Tibial artery (tissue), 4 donors: ENCODE measurements at regions not wholly inside any gene's neighbourhood (a gene's known extent, or its start where the extent isn't known, plus 50 kb on each side); places are given as distances from the start of the nearest gene placed in this dataset.

Experiments used
- DNase-seq, 2 donors: peaks; one replicate each; pipeline ENCODE4 v3.0.0-alpha.2; 2019
- H3K27ac ChIP-seq, 2 donors: fragments of 200-600 bp; sonication (generic) in 1 of 2; 1 replicate in 1 of 2; 2 replicates in 1 of 2; pipeline ENCODE4 v1.5.1; 2018 to 2019; ENCODE audit warnings: mild to moderate bottlenecking in 1 of 2
- H3K27me3 ChIP-seq, 2 donors: fragments of 200-600 bp; sonication (generic) in 1 of 2; one replicate each; pipeline versions ENCODE4 v1.5.1 to v1.6.0; 2016 to 2019
- H3K36me3 ChIP-seq, 3 donors: fragments of 200-600 bp; sonication (generic) in 2 of 3; one replicate each; pipeline ENCODE4 v1.5.1; 2016 to 2019; ENCODE audit warnings: mild to moderate bottlenecking in 2 of 3
- H3K4me1 ChIP-seq, 4 donors: fragments of 200-600 bp; sonication (generic) in 2 of 4; 1 replicate in 3 of 4; 2 replicates in 1 of 4; pipeline ENCODE4 v1.5.1; 2016 to 2019
- H3K4me3 ChIP-seq, 2 donors: fragments of 200-600 bp; sonication (generic) in 1 of 2; 1 replicate in 1 of 2; 2 replicates in 1 of 2; pipeline ENCODE4 v1.5.1; 2018 to 2019; ENCODE audit warnings: mild to moderate bottlenecking in 2 of 2
- H3K9me3 ChIP-seq, 3 donors: fragments of 200-600 bp; sonication (generic) in 1 of 3; one replicate each; pipeline ENCODE4 v1.5.1; 2016 to 2019
- intact Hi-C: fragments of 100-400 bp; cut with DNase I; formaldehyde crosslinking; loops from one replicate; pipeline ENCODE4 v1.15.0; 2023; ENCODE audit warnings: low total_unique reads
- TF ChIP-seq, protein P1 (sequence below), 2 experiments: fragments of 200-600 bp in 1 of 2; fragments of 450-650 bp in 1 of 2; IDR thresholded peaks; one replicate each; pipeline ENCODE4 v1.5.1; 2017 to 2019; ENCODE audit warnings: antibody characterized with exemption in 2 of 2, mild to moderate bottlenecking in 1 of 2, moderate library complexity in 1 of 2

DNA sequence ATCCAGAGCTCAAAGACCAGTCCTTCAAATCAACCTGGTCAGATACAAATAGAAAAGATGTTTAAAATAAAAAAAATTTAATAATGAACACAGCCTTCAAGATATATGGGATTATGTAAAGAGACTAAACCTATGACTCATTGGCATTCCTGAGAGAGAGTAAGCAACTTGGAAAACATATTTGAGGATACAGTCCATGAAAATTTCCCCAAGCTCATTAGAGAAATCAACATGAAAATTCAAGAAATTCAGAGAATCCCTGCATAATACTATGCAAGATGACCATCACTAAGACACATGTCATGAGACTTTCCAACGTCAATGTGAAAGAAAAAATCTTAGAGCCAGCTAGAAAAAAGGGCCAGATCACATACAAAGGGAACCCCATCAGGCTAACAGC is 512.9 kb upstream of the PTGER4 start:
- no peak for DNase-seq
- Histone ChIP-seq H3K4me1 (no peaks in the 10 kb centered on the region), H3K27me3 (no peaks in the 10 kb centered on the region), H3K27ac (no peak overlapping the region), H3K4me3 (no peak overlapping the region), H3K36me3 (no peaks in the 10 kb centered on the region), H3K9me3 (peaks cover 0 to 11% (median 0%) of the 10 kb centered on the region in 3 donors)
- TF ChIP-seq, protein P1, sequence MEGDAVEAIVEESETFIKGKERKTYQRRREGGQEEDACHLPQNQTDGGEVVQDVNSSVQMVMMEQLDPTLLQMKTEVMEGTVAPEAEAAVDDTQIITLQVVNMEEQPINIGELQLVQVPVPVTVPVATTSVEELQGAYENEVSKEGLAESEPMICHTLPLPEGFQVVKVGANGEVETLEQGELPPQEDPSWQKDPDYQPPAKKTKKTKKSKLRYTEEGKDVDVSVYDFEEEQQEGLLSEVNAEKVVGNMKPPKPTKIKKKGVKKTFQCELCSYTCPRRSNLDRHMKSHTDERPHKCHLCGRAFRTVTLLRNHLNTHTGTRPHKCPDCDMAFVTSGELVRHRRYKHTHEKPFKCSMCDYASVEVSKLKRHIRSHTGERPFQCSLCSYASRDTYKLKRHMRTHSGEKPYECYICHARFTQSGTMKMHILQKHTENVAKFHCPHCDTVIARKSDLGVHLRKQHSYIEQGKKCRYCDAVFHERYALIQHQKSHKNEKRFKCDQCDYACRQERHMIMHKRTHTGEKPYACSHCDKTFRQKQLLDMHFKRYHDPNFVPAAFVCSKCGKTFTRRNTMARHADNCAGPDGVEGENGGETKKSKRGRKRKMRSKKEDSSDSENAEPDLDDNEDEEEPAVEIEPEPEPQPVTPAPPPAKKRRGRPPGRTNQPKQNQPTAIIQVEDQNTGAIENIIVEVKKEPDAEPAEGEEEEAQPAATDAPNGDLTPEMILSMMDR (IDR thresholded peaks at IDR 0.05), result no peak
- intact Hi-C loops, result no loop called here

DNA sequence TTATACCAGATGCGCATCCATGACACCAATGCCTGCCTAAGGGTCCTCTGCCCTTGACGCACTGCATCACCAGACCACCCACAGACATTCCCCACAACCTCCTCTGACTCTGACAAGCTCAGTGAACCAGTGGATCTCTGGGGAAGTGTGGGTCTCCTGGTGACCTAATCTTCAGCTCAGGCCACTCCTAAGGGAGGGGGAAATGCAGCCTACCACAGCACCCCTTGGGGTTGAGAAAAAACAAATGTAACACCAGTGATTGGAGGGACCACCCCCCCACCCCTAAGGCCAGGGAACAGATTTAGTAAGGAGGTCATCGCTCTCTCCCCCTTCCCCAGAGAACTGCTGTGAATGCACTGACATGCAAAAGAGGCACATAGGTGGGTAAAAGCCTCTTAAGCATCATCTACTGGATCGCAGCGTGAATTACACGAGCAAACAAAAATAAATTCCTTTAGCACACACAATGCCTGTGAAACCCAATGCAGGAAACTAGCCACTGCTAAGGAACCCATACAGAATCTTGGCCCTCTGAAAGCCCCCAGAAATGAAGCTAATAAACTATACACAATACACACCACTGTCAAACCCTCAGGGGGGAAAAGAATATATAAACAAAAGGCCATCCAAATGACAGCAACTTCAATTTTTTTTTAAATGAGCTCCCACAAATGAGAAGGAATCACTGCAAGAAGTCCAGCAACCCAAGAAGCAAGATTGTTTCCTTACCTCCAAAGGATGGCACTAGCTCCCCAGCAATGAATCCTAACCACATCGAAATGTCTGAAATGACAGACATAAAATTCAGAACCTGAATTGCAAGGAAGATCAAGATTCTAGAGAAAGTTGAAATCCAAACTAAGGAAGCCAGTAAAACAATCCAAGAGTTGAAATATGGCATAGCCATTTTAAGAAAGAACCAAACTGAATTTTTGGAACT is 513.7 kb upstream of the PTGER4 start:
- TF ChIP-seq, protein P1 (IDR thresholded peaks at IDR 0.05), result no peak
- Histone ChIP-seq H3K4me3 (no peak overlapping the region), H3K4me1 (no peaks in the 10 kb centered on the region), H3K9me3 (peaks cover 0 to 11% (median 0%) of the 10 kb centered on the region in 3 donors), H3K27ac (no peak overlapping the region), H3K27me3 (no peaks in the 10 kb centered on the region), H3K36me3 (no peaks in the 10 kb centered on the region)
- intact Hi-C loops, result no loop called here
- DNase-seq, result no peak

DNA sequence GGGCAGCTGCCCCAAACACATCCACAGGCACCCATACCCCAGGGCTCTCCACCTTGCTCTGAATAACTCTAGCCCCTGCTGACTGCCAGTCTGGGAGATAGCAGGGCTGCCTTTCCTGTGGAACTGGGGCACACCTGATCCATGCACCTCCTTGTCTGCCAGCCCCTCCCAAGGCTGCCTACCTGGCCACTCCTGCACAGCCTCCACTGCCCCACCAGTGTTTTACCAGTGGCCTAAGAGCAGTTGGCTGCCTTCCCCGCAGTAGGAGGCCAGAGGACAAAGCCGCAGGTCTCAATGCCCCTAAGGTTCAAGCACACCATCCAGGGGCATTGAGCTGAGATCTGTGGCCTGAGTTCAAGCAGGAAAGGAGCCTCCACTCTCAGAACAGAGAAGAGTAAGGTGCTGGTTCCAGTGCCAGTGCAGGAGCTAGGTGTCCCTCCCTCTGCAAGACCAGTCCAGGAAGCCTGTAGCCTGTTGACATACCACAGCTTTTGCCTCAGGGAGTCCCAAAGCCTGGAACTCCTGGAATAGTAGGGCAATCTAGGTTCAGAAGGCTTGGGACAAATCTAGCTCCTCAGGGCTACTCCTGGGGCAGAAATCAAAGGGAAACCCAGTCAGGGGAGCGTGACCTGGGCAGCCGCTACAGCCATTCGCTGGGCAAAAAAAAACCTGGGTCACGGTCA is 514.5 kb upstream of the PTGER4 start:
- Histone ChIP-seq H3K4me1 (no peaks in the 10 kb centered on the region), H3K36me3 (no peaks in the 10 kb centered on the region), H3K4me3 (no peak overlapping the region), H3K27me3 (no peaks in the 10 kb centered on the region), H3K9me3 (peaks cover 0 to 7% (median 0%) of the 10 kb centered on the region in 3 donors), H3K27ac (no peak overlapping the region)
- intact Hi-C loops, result no loop called here
- no peak for DNase-seq
- TF ChIP-seq, protein P1 (IDR thresholded peaks at IDR 0.05), result no peak

DNA sequence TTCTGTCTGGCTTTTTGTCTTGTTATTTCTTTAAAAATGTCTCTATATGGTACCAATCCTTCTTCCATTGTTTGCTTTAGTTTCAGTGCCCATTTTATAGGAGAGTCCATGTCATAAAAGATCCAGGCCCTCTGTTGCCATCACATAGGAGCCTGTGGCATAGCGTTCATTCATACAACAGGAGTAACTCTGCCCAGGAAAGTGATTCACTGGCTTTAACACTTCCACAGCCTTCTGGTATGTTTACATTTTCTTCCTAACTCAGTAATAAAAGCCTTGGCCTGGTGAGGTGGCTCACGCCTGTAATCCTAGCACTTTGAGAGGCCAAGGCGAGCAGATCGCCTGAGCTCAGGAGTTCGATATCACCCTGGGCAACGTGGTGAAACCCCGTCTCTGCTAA is 519.3 kb upstream of the PTGER4 start:
- Histone ChIP-seq H3K4me1 (no peaks in the 10 kb centered on the region), H3K27me3 (no peaks in the 10 kb centered on the region), H3K4me3 (no peak overlapping the region), H3K27ac (no peak overlapping the region), H3K9me3 (no peaks in the 10 kb centered on the region), H3K36me3 (no peaks in the 10 kb centered on the region)
- intact Hi-C loops, result no loop called here
- DNase-seq, result no peak
- TF ChIP-seq, protein P1 (IDR thresholded peaks at IDR 0.05), result no peak

DNA sequence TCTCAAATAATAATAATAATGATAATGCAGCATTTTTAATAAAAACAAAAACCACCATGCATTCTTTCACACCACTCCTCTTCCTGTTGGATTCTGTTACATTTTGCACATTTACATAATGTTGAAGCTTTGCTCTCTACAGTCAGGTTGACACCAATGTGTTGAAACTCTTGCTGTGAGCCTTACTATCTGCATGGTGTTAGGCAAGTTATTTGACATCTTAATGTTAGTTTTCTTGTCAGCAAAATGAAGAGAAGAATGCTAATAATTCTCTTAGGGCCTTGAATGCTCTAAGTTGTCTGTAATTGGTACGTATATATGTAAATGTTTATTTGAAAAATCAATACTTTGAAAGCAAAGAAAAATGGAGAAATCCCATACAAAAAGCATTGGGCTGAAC is 525.5 kb upstream of the PTGER4 start:
- intact Hi-C loops, result no loop called here
- no peak overlapping the region for H3K4me3 ChIP-seq
- no peak overlapping the region for H3K27ac ChIP-seq
- no peak for DNase-seq
- H3K27me3 ChIP-seq, result no peaks in the 10 kb centered on the region
- H3K36me3 ChIP-seq, result no peaks in the 10 kb centered on the region
- H3K4me1 ChIP-seq, result no peaks in the 10 kb centered on the region
- TF ChIP-seq, protein P1 (IDR thresholded peaks at IDR 0.05), result no peak
- no peaks in the 10 kb centered on the region for H3K9me3 ChIP-seq
